Thoracic aorta (tissue), 2 donors: ENCODE measurements at regions not wholly inside any gene's neighbourhood (a gene's known extent, or its start where the extent isn't known, plus 50 kb on each side); places are given as distances from the start of the nearest gene placed in this dataset.

ENCODE experiments used
- ATAC-seq: fragments of 150-250 bp; one replicate; pipeline ENCODE4 v1.8.0; 2017; ENCODE audit warnings: low read depth; ENCODE audit not compliant: insufficient number of reproducible peaks, low FRiP score
- DNase-seq: peaks from one replicate; pipeline ENCODE4 v3.0.0-alpha.2; 2020; ENCODE audit warnings: low spot score
- H3K27ac ChIP-seq, 2 donors: fragments of 200-600 bp; sonication (generic); 1 replicate in 1 of 2; 2 replicates in 1 of 2; pipeline ENCODE4 v1.5.1; 2016; ENCODE audit warnings: mild to moderate bottlenecking in 2 of 2, moderate library complexity in 2 of 2
- H3K27me3 ChIP-seq: fragments of 200-600 bp; sonication (generic); replicated peaks from 2 replicates; pipeline ENCODE4 v1.6.0; 2016; ENCODE audit warnings: mild to moderate bottlenecking; ENCODE audit not compliant: insufficient read depth
- H3K36me3 ChIP-seq: fragments of 200-600 bp; sonication (generic); one replicate; pipeline ENCODE4 v1.5.1; 2016
- H3K4me1 ChIP-seq, 2 donors: fragments of 200-600 bp; sonication (generic); 1 replicate in 1 of 2; 2 replicates in 1 of 2; pipeline versions ENCODE4 v1.5.1 to v1.6.0; 2016; ENCODE audit warnings: low read depth in 2 of 2, mild to moderate bottlenecking in 1 of 2; ENCODE audit not compliant: control insufficient read depth in 1 of 2
- H3K4me3 ChIP-seq: fragments of 200-600 bp; sonication (generic); 2 replicates; pipeline ENCODE4 v1.5.1; 2016; ENCODE audit warnings: mild to moderate bottlenecking
- H3K9me3 ChIP-seq: fragments of 200-600 bp; sonication (generic); 2 replicates; pipeline ENCODE4 v1.5.1; 2016
- TF ChIP-seq, protein P1 (sequence below): fragments of 200-600 bp; sonication (generic); IDR thresholded peaks from one replicate; pipeline ENCODE4 v1.5.1; 2019; ENCODE audit warnings: antibody characterized with exemption

- TF ChIP-seq, protein P1, sequence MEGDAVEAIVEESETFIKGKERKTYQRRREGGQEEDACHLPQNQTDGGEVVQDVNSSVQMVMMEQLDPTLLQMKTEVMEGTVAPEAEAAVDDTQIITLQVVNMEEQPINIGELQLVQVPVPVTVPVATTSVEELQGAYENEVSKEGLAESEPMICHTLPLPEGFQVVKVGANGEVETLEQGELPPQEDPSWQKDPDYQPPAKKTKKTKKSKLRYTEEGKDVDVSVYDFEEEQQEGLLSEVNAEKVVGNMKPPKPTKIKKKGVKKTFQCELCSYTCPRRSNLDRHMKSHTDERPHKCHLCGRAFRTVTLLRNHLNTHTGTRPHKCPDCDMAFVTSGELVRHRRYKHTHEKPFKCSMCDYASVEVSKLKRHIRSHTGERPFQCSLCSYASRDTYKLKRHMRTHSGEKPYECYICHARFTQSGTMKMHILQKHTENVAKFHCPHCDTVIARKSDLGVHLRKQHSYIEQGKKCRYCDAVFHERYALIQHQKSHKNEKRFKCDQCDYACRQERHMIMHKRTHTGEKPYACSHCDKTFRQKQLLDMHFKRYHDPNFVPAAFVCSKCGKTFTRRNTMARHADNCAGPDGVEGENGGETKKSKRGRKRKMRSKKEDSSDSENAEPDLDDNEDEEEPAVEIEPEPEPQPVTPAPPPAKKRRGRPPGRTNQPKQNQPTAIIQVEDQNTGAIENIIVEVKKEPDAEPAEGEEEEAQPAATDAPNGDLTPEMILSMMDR: no peak
- Histone ChIP-seq H3K27ac (no peak overlapping the region), H3K9me3 (no peaks in the 10 kb centered on the region), H3K4me3 (no peak overlapping the region), H3K27me3 (no peaks in the 10 kb centered on the region), H3K36me3 (no peaks in the 10 kb centered on the region), H3K4me1 (no peaks in the 10 kb centered on the region)
- DNase-seq (no peak), ATAC-seq (no peak)
Measured at GRCh38 chr4:143017210-143017609, 167.5 kb upstream of the USP38 start.

DNA sequence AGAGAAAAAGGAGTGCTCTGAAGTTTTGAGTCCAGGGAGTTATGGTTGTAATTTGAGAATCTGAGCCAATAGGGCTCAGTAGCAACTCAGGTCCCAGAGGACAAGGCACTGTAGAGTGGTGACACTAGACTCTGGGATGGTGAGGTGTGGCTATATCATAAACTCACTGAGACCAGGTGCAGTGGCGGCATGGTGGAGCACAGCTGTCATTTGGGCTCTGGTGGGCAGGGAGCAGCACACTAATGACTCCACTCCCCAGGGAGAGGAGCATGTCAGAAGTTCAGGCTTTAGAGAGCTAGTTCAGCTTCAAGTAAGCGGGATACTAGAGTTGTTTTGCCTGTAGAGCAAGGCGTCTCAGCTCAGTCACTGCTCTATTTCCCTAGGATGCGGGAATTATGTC lies 165.4 kb upstream of the USP38 start:
- H3K36me3 ChIP-seq: no peaks in the 10 kb centered on the region
- no peak overlapping the region for H3K27ac ChIP-seq
- H3K4me1 ChIP-seq: no peaks in the 10 kb centered on the region
- DNase-seq (no peak), ATAC-seq (no peak)
- no peaks in the 10 kb centered on the region for H3K9me3 ChIP-seq
- no peaks in the 10 kb centered on the region for H3K27me3 ChIP-seq
- H3K4me3 ChIP-seq: no peak overlapping the region
- TF ChIP-seq, protein P1: no peak

- Histone ChIP-seq H3K9me3 (no peaks in the 10 kb centered on the region), H3K27ac (no peak overlapping the region), H3K36me3 (no peaks in the 10 kb centered on the region), H3K27me3 (no peaks in the 10 kb centered on the region), H3K4me1 (no peaks in the 10 kb centered on the region), H3K4me3 (no peak overlapping the region)
- no peak for ATAC-seq
- TF ChIP-seq, protein P1: no peak
- no peak for DNase-seq
Measured at GRCh38 chr4:143021384-143021783, 163.3 kb upstream of the USP38 start.

GRCh38 chr4:143023239-143023918 lies 161.3 kb upstream of the USP38 start:
- no peaks in the 10 kb centered on the region for H3K27me3 ChIP-seq
- DNase-seq (no peak), ATAC-seq (no peak)
- H3K4me1 ChIP-seq: no peaks in the 10 kb centered on the region
- H3K4me3 ChIP-seq: no peak overlapping the region
- H3K27ac ChIP-seq: no peak overlapping the region
- no peaks in the 10 kb centered on the region for H3K9me3 ChIP-seq
- H3K36me3 ChIP-seq: no peaks in the 10 kb centered on the region
- TF ChIP-seq, protein P1: no peak

DNA sequence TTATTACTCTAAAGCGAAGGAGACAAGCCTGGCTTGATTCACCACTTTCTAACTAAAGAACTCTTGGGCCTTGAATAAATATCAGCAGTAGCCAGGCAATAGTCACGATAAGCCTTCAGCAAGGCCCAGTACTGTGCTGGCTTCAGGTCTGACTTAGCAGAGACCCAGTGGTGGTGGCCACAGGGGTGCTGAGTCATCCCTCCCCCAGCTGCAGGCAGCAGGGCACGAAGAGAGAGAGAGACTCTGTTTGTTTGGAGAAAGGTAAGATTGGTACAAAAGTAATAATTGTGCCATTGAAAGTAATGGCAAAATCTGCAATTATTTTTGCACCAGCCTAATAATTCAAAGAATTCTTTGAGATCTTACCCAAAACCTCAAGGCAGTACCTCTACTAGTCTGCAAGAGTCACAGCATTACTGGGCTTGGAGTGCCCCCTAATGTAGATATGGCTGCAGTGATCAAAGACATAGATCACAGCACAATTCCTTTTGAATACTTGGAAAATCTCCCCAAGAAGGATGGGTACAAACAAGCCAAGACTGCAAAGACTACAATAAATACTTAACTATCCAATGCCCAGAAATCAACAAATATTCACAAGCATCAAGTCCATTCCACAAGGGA lies 159.5 kb upstream of the USP38 start:
- Histone ChIP-seq H3K27me3 (no peaks in the 10 kb centered on the region), H3K9me3 (no peaks in the 10 kb centered on the region), H3K27ac (no peak overlapping the region), H3K4me1 (no peaks in the 10 kb centered on the region), H3K36me3 (no peaks in the 10 kb centered on the region), H3K4me3 (no peak overlapping the region)
- TF ChIP-seq, protein P1: no peak
- no peak for DNase-seq
- ATAC-seq: no peak
